ENCODE measurements at regions not wholly inside any gene's neighbourhood (a gene's known extent, or its start where the extent isn't known, plus 50 kb on each side); places are given as distances from the start of the nearest gene placed in this dataset.

GRCh38 chr5:3031733-3032378 lies 280.4 kb upstream of the IRX2 start:
- no peak for DNase-seq

- DNase-seq, result no peak
These were observed 279.2 kb upstream of the IRX2 start for GRCh38 chr5:3030511-3031165.

GRCh38 chr5:3029396-3029795 lies 277.9 kb upstream of the IRX2 start:
- no peak for DNase-seq

- DNase-seq, result no peak
These were observed 276.6 kb upstream of the IRX2 start for GRCh38 chr5:3027866-3028635.

- no peak for DNase-seq
These were observed 275.8 kb upstream of the IRX2 start for GRCh38 chr5:3027185-3027865.

GRCh38 chr5:3026651-3027050 lies 275.2 kb upstream of the IRX2 start:
- DNase-seq, result no peak

- no peak for DNase-seq
These were observed 274.6 kb upstream of the IRX2 start for GRCh38 chr5:3026099-3026498.

GRCh38 chr5:3025392-3025791 lies 273.9 kb upstream of the IRX2 start:
- peak; percentile 1 for DNase-seq

GRCh38 chr5:3024976-3025375 lies 273.5 kb upstream of the IRX2 start:
- DNase-seq, result no peak

GRCh38 chr5:3024554-3024953 lies 273.1 kb upstream of the IRX2 start:
- no peak for DNase-seq

- no peak for DNase-seq
These were observed 272.6 kb upstream of the IRX2 start for GRCh38 chr5:3024126-3024525.

- no peak for DNase-seq
These were observed 272.2 kb upstream of the IRX2 start for GRCh38 chr5:3023656-3024055.

- DNase-seq, result no peak
These were observed 271.2 kb upstream of the IRX2 start for GRCh38 chr5:3022665-3023064.

GRCh38 chr5:3020426-3020825 lies 268.9 kb upstream of the IRX2 start:
- no peak for DNase-seq

- no peak for DNase-seq
These were observed 267.6 kb upstream of the IRX2 start for GRCh38 chr5:3019045-3019444.

GRCh38 chr5:3011764-3012017 lies 260.2 kb upstream of the IRX2 start:
- no peak for DNase-seq

- no peak for DNase-seq
These were observed 259.7 kb upstream of the IRX2 start for GRCh38 chr5:3010953-3011763.

GRCh38 chr5:3010301-3010952 lies 258.9 kb upstream of the IRX2 start:
- no peak for DNase-seq

GRCh38 chr5:3009605-3010004 lies 258.1 kb upstream of the IRX2 start:
- DNase-seq, result no peak

GRCh38 chr5:3007577-3007976 lies 256.1 kb upstream of the IRX2 start:
- no peak for DNase-seq

GRCh38 chr5:3006961-3007551 lies 255.6 kb upstream of the IRX2 start:
- DNase-seq, result no peak

GRCh38 chr5:3006526-3006925 lies 255.0 kb upstream of the IRX2 start:
- no peak for DNase-seq
